ENCODE measurements at regions not wholly inside any gene's neighbourhood (a gene's known extent, or its start where the extent isn't known, plus 50 kb on each side); places are given as distances from the start of the nearest gene placed in this dataset.
"Not testable (repeated sequence)": the region's sequence is repeated elsewhere in the genome, so short reads cannot be mapped to it uniquely, and the experiment has no call there.

DNA sequence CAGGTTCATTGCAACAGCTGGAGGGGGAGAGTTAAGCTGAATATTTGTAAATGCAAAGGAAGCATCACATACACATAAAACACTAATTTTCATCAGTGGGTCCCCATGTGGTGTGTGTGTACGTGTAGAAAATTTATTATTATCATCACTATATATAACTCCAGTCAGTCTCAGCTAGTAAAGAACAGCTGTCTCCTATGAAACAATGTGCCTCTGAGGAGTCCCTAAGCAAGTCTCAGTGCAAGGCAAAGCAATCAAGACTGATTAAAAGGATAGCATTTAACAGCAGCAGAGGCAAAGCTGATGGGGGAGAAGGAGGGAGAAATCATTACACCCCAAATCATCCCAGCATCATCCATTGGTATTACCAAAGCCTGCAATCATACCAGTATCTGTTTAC, 104.2 kb upstream of the MARCHF11 start (continued):
- TF ChIP-seq, protein P1, sequence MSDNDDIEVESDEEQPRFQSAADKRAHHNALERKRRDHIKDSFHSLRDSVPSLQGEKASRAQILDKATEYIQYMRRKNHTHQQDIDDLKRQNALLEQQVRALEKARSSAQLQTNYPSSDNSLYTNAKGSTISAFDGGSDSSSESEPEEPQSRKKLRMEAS (IDR thresholded peaks at IDR 0.05) = no peak

DNA sequence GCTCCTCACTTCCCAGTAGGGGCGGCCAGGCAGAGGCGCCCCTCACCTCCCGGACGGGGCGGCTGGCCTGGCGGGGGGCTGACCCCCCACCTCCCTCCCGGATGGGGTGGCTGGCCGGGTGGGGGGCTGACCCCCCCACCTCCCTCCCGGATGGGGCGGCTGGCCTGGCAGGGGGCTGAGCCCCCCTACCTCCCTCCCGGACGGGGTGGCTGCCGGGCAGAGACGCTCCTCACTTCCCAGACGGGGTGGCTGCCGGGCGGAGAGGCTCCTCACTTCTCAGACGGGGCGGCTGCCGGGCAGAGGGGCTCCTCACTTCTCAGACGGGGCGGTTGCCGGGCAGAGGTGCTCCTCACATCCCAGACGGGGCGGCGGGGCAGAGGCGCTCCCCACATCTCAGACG, 97.3 kb upstream of the MARCHF11 start:
- H3K36me3 ChIP-seq (ENCODE audit: control insufficient read depth in 1 of 2, insufficient read depth in 2 of 2, low read length in 2 of 2); H3K27ac ChIP-seq (ENCODE audit: low read depth, low read length); H3K79me2 ChIP-seq (ENCODE audit: insufficient read depth, low read length); DNase-seq (ENCODE audit: low read depth, low spot score); H3K9me2 ChIP-seq (ENCODE audit: insufficient read depth); intact Hi-C loops (cut with micrococcal nuclease); H3K4me3 ChIP-seq (replicated peaks in 1 of 2; ENCODE audit: low read depth in 1 of 2, low read length in 2 of 2); H3K9ac ChIP-seq (ENCODE audit: low read length); BruUV-seq (replicated peaks); H3K4me2 ChIP-seq (ENCODE audit: low read length); ATAC-seq; RAD21 ChIA-PET (ENCODE audit: low non-redundant PET in 1 of 2, low total read pairs in 2 of 2, uncharacterized antibody in 2 of 2, unreplicated experiment in 2 of 2); H4K20me1 ChIP-seq (ENCODE audit: insufficient read depth); H3K4me1 ChIP-seq (ENCODE audit: control insufficient read depth in 1 of 2, insufficient read depth in 2 of 2, low read length in 2 of 2); H3K27me3 ChIP-seq (ENCODE audit: insufficient read depth, low read length); H2AFZ ChIP-seq (ENCODE audit: low read depth, low read length, poor library complexity, severe bottlenecking); POLR2A ChIA-PET; H3K9me3 ChIP-seq (ENCODE audit: control insufficient read depth in 1 of 2, insufficient read depth in 1 of 2, low read depth in 1 of 2, low read length in 2 of 2); CTCF ChIA-PET: not testable (repeated sequence)

DNA sequence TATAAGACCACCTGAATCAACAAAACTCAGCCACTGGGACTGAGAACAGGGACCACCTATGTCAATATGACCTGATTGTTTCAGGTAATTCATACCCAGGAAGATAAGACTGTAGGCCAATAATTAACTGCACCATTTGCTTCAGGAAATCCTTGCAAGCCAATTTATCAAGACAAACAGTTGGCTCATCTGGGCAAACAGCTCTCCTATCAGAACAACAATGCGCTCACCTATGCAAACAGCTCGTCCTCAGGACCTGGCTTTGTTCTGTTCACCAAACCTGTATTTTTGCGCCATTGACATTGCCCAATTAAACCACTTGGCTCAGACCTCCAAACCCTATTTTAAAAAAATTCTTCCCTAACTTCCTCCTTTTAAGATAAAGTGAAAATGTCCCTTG, 92.3 kb upstream of the MARCHF11 start:
- no peaks in the 10 kb centered on the region for H3K27me3 ChIP-seq (ENCODE audit: insufficient read depth, low read length)
- intact Hi-C loops (cut with micrococcal nuclease) = no loop called here
- TF ChIP-seq YY1 (IDR thresholded peaks at IDR 0.05; ENCODE audit: extremely low read depth, insufficient replicate concordance, low read depth, low read length) = no peak
- TF ChIP-seq, protein P2, sequence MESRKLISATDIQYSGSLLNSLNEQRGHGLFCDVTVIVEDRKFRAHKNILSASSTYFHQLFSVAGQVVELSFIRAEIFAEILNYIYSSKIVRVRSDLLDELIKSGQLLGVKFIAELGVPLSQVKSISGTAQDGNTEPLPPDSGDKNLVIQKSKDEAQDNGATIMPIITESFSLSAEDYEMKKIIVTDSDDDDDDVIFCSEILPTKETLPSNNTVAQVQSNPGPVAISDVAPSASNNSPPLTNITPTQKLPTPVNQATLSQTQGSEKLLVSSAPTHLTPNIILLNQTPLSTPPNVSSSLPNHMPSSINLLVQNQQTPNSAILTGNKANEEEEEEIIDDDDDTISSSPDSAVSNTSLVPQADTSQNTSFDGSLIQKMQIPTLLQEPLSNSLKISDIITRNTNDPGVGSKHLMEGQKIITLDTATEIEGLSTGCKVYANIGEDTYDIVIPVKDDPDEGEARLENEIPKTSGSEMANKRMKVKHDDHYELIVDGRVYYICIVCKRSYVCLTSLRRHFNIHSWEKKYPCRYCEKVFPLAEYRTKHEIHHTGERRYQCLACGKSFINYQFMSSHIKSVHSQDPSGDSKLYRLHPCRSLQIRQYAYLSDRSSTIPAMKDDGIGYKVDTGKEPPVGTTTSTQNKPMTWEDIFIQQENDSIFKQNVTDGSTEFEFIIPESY (IDR thresholded peaks at IDR 0.05; ENCODE audit: extremely low read depth, insufficient replicate concordance, low read length) = no peak
- TF ChIP-seq FOSL1 (IDR thresholded peaks at IDR 0.05; ENCODE audit: low read depth) = no peak
- TF ChIP-seq, protein P3, sequence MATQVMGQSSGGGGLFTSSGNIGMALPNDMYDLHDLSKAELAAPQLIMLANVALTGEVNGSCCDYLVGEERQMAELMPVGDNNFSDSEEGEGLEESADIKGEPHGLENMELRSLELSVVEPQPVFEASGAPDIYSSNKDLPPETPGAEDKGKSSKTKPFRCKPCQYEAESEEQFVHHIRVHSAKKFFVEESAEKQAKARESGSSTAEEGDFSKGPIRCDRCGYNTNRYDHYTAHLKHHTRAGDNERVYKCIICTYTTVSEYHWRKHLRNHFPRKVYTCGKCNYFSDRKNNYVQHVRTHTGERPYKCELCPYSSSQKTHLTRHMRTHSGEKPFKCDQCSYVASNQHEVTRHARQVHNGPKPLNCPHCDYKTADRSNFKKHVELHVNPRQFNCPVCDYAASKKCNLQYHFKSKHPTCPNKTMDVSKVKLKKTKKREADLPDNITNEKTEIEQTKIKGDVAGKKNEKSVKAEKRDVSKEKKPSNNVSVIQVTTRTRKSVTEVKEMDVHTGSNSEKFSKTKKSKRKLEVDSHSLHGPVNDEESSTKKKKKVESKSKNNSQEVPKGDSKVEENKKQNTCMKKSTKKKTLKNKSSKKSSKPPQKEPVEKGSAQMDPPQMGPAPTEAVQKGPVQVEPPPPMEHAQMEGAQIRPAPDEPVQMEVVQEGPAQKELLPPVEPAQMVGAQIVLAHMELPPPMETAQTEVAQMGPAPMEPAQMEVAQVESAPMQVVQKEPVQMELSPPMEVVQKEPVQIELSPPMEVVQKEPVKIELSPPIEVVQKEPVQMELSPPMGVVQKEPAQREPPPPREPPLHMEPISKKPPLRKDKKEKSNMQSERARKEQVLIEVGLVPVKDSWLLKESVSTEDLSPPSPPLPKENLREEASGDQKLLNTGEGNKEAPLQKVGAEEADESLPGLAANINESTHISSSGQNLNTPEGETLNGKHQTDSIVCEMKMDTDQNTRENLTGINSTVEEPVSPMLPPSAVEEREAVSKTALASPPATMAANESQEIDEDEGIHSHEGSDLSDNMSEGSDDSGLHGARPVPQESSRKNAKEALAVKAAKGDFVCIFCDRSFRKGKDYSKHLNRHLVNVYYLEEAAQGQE (IDR thresholded peaks at IDR 0.05; ENCODE audit: low read depth) = no peak
- TF ChIP-seq, protein P4, sequence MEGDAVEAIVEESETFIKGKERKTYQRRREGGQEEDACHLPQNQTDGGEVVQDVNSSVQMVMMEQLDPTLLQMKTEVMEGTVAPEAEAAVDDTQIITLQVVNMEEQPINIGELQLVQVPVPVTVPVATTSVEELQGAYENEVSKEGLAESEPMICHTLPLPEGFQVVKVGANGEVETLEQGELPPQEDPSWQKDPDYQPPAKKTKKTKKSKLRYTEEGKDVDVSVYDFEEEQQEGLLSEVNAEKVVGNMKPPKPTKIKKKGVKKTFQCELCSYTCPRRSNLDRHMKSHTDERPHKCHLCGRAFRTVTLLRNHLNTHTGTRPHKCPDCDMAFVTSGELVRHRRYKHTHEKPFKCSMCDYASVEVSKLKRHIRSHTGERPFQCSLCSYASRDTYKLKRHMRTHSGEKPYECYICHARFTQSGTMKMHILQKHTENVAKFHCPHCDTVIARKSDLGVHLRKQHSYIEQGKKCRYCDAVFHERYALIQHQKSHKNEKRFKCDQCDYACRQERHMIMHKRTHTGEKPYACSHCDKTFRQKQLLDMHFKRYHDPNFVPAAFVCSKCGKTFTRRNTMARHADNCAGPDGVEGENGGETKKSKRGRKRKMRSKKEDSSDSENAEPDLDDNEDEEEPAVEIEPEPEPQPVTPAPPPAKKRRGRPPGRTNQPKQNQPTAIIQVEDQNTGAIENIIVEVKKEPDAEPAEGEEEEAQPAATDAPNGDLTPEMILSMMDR (IDR thresholded peaks at IDR 0.05 in 2 of 3, conservative IDR thresholded peaks at IDR 0.05 in 1 of 3; ENCODE audit: borderline replicate concordance in 1 of 3, insufficient read depth in 1 of 3, low read depth in 2 of 3, low read length in 2 of 3) = no peak
- TF ChIP-seq, protein P1 (IDR thresholded peaks at IDR 0.05) = no peak
- TF ChIP-seq CEBPB (IDR thresholded peaks at IDR 0.05; ENCODE audit: low read depth) = no peak
- no peak for TF ChIP-seq ZFX (IDR thresholded peaks at IDR 0.05)
- no peak for TF ChIP-seq SP1 (IDR thresholded peaks at IDR 0.05; ENCODE audit: low read depth)
- TF ChIP-seq JUND (IDR thresholded peaks at IDR 0.05) = no peak
- TF ChIP-seq CBX3 (IDR thresholded peaks at IDR 0.05; ENCODE audit: low read depth) = no peak
- H3K9me2 ChIP-seq (ENCODE audit: insufficient read depth) = no peaks in the 10 kb centered on the region
- H3K79me2 ChIP-seq (ENCODE audit: insufficient read depth, low read length) = no peaks in the 10 kb centered on the region
- RAD21 ChIA-PET (ENCODE audit: low non-redundant PET in 1 of 2, low total read pairs in 2 of 2, uncharacterized antibody in 2 of 2, unreplicated experiment in 2 of 2) = no interaction called here
- H4K20me1 ChIP-seq (ENCODE audit: insufficient read depth) = no peaks in the 10 kb centered on the region
- H3K9ac ChIP-seq (ENCODE audit: low read length) = no peak overlapping the region
- H3K4me2 ChIP-seq (ENCODE audit: low read length) = no peak overlapping the region
- no peaks in the 10 kb centered on the region for H3K36me3 ChIP-seq (ENCODE audit: control insufficient read depth in 1 of 2, insufficient read depth in 2 of 2, low read length in 2 of 2)
- no TSS peak for BruUV-seq (replicated peaks)
- H3K9me3 ChIP-seq (ENCODE audit: control insufficient read depth in 1 of 2, insufficient read depth in 1 of 2, low read depth in 1 of 2, low read length in 2 of 2) = no peaks in the 10 kb centered on the region
- CTCF ChIA-PET = no interaction called here
- DNase-seq (ENCODE audit: low read depth, low spot score) (no peak), ATAC-seq (no peak)
- H3K4me1 ChIP-seq (ENCODE audit: control insufficient read depth in 1 of 2, insufficient read depth in 2 of 2, low read length in 2 of 2) = no peaks in the 10 kb centered on the region
- no peak overlapping the region for H3K4me3 ChIP-seq (replicated peaks in 1 of 2; ENCODE audit: low read depth in 1 of 2, low read length in 2 of 2)
- POLR2A ChIA-PET = no interaction called here
- H2AFZ ChIP-seq (ENCODE audit: low read depth, low read length, poor library complexity, severe bottlenecking) = no peak overlapping the region
- H3K27ac ChIP-seq (ENCODE audit: low read depth, low read length) = no peak overlapping the region
